GM18868 (cell line): ENCODE measurements at regions not wholly inside any gene's neighbourhood (a gene's known extent, or its start where the extent isn't known, plus 50 kb on each side); places are given as distances from the start of the nearest gene placed in this dataset.

Experiments
- ATAC-seq: cut with Tn5 transposase; IDR thresholded peaks from one replicate; pipeline ENCODE4 v1.9.1; 2021; ENCODE audit warnings: mild to moderate bottlenecking, moderate library complexity; ENCODE audit not compliant: unreplicated experiment

DNA sequence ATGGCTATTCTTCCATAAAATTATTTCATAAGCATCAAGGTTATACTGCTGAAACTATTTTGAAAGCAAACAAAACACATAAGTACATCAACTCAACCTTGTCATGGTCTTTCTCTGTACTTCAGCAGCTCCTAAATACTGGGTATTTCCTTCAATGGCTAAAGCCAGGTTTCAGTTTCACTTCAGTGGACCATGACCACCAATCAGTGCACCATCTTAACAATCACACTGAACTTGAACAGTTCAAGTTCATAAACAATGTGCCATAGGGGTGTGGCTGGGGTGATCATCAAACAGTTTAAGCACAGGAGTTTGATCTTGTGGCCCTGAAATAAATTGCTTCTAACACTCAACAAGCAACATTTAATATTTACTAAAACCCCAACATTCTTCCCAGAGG, 124.1 kb upstream of the FIGN start:
- ATAC-seq = peak; percentile 68

- ATAC-seq = no peak
Observed at GRCh38 chr2:163856941-163857340, 121.1 kb upstream of the FIGN start.

- ATAC-seq = no peak
Observed at GRCh38 chr2:163852616-163853015, 116.8 kb upstream of the FIGN start.

- ATAC-seq = no peak
Observed at GRCh38 chr2:163849756-163850435, 114.1 kb upstream of the FIGN start.

- ATAC-seq = no peak
Observed at GRCh38 chr2:163838890-163839289, 103.1 kb upstream of the FIGN start.

DNA sequence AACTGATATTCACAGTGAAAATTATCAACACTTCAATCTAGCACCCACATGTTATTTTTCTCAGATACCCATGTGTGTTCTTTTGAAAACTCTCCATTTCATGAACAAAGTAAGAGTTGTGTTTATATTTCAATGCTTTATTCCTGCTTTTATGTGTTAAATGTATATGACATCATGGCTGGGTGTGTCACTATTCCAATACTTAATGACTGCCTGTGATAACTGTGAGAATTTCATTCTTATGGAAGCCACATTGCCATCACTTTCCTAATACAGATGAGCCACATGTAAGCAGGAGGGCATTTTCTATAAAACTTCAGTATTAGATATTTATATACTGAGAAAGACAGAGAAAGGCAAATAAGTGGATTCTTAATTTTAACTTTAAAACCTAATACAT, 100.4 kb upstream of the FIGN start:
- ATAC-seq = no peak

DNA sequence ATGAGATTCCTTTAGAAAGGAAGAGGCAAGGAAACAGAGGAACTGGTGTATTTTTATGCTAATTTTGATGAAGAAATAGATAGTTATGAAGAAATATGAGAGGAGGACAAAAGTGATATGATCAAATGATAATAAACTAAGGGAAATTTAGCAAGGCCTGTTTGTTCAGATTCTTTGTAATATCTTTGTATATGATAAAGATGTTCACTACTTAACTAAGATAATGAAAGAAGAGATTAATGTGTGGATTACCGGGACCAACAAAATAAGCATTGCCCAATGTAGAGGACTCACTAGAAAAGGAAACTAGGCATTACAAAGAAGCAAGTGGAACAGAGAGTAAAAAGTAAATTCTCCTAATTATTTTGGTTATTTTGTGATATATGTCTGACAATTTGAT, 99.0 kb upstream of the FIGN start:
- ATAC-seq = no peak

- no peak for ATAC-seq
Observed at GRCh38 chr2:163834221-163834620, 98.4 kb upstream of the FIGN start.

- ATAC-seq = no peak
Observed at GRCh38 chr2:163828771-163829170, 93.0 kb upstream of the FIGN start.

GRCh38 chr2:163822033-163822432, 86.2 kb upstream of the FIGN start:
- ATAC-seq = no peak

DNA sequence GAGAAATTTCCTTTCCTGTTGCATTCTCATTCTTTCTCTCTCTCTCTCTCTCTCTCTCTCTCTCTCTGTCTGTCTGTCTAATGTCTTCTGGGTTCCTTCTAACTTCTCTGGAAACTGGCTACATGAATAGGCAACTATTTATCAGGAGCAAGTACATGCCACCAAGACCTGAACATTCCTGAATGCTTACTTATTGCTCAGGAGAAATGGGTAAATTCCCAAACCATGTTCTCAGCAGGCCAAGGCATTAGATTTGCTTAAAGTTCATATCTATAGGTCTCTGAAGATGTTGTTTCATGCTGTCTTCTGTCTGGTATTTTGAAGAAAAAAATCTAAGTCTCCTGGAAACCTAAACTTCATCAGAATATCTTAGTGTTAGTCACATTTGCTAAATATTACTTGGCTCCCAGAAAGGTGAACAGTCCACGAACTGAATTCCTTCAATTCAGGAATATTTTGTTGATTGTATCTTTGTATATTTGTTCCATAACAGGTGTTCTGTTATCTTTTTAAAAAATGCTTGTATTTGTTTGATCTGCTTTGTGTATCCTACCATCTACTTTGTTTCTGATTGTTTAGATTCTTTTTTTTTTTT, 77.2 kb upstream of the FIGN start:
- ATAC-seq = no peak

DNA sequence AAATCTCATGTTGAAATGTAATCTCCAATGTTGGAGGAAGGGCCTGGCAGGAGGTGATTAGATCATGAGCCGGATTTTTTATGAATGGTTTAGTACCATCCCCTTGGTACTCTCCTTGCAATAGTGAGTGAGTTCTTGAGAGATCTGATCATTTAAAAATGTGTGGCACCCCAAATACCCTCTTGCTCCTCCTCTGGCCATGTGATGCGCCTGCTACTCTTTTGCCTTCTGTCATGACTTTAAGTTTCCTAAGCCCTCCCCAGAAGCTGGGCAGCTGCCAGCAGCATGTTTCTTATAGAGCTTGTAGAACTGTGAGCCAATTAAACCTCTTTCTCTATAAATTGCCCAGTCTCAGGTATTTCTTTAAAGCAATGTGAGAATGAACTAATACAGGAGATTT, 72.6 kb upstream of the FIGN start:
- ATAC-seq = no peak

DNA sequence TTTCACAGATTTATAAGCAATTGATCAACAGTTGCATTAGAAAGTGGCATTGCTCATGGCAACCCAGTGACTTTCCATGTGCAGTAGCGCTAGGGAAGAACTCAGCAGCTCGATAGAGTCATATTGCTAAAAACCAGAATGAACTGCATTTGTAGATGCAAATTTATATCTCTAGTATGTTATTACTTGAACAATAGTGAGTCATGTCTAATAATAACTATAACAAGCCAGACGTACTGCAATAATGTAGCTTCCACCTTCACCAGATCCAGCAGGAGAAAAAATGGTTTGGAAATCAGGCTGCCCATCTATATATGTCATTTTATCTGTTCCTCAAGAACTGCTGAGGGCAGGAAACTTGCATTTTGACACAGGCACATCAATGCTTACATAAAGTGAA, 66.5 kb upstream of the FIGN start:
- ATAC-seq = no peak

- no peak for ATAC-seq
Observed at GRCh38 chr2:163801486-163801885, 65.7 kb upstream of the FIGN start.

DNA sequence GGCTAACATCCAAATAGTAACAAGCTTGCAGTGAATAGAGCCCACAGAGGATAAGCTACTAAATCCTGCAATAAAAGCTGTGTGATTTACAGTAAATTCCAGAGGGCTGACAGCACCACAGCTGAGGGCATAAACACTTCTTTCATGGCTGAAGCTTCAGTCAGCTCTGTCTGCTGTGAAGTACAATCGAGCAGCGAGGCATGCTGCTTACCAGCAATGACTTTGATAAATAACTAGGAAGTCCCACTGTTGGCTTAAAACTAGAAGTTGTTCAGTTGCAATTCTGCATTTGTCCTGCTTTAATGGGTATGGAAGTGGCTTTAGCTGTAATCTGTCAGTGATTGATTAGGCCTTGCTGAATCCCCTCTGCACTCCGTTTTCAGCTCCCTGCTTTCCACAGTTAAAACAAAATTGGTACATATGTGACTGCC, 65.2 kb upstream of the FIGN start:
- no peak for ATAC-seq

DNA sequence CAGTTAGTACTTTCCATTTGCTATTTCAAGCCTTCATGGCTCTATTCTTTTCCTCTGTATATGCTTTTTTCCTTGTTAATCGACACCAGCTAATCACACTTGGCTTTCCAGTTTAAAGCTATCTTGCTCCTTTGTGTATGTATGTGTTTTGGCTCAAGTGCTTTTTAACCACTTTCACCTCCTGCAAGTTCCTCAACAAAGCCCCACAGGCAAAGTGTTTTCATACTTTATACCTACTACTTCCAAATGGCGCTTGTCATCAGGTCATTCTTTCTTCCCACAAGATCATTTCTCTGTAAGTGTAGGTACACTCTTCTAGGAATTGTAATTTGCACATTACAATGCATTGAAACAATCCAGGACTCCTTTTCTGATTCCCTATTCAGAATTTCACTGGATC, 64.0 kb upstream of the FIGN start:
- ATAC-seq = no peak

- ATAC-seq = no peak
Observed at GRCh38 chr2:163794635-163795034, 58.8 kb upstream of the FIGN start.
